H4 (cell line): ENCODE measurements at regions not wholly inside any gene's neighbourhood (a gene's known extent, or its start where the extent isn't known, plus 50 kb on each side); places are given as distances from the start of the nearest gene placed in this dataset.
A peak's percentile ranks its signal among the peaks of the same experiment; 100 is the strongest.

Experiments used
- DNase-seq: peaks from one replicate; pipeline ENCODE4 v3.0.0-alpha.2; 2015; ENCODE audit warnings: low spot score

- DNase-seq, result no peak
Observed at GRCh38 chr2:55973673-55974072, 50.1 kb upstream of the EFEMP1 start.

DNA sequence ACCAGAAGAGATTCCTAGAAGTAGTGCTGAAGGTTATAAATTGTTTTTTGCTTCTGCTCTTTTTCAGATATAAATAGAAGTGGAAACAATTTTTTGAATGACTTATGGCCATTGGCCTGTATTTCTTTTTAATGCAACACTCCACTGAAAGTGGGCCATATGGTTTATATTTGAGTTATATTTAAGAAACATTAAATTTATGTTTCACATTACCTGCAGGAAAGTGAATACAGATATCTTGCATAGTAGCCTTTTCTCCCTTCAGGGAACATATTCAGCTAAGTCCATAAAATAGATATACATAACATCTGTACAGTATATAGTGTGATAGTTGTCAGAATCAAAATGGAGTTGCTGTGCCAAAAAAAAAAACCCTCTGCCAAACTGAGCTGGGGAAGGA, 53.1 kb upstream of the EFEMP1 start:
- no peak for DNase-seq

DNA sequence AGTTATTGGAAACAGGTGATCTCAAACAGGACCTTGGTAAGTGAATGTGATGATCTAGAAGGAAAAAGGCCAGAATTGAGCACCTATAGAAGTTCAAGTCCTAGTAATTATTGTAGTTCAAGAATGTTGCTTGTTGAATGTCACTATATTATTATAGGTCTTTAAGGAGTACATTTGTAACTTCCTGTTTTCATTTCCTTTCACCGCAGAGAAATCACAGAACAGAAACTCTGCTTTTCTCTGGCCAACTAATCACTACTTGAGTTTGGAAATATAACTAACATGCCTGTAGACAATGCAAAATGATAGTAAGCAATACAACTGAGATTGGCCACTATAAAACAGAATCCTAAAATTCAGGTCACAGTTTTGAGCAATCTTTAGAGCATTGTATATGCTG, 61.8 kb upstream of the EFEMP1 start:
- DNase-seq, result no peak

DNA sequence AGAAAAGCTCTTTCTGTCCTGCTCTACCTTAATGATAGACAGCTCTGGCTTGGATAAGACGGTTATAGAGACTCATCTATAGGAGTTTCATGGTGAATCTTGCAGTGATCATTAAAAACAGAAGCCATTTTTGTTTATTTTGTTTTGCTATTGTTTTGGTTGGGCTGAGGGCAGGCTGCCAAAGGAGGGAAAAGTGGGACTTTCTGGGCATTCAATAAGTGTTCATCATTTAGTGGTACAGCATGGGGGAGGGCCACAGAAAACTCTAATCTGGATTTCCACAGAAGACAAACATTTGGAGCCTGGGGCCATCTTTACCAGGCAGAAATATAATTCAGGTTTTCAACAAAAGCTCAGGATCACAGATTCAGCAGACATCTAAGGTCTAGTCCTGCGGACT, 62.4 kb upstream of the EFEMP1 start:
- DNase-seq, result no peak

DNA sequence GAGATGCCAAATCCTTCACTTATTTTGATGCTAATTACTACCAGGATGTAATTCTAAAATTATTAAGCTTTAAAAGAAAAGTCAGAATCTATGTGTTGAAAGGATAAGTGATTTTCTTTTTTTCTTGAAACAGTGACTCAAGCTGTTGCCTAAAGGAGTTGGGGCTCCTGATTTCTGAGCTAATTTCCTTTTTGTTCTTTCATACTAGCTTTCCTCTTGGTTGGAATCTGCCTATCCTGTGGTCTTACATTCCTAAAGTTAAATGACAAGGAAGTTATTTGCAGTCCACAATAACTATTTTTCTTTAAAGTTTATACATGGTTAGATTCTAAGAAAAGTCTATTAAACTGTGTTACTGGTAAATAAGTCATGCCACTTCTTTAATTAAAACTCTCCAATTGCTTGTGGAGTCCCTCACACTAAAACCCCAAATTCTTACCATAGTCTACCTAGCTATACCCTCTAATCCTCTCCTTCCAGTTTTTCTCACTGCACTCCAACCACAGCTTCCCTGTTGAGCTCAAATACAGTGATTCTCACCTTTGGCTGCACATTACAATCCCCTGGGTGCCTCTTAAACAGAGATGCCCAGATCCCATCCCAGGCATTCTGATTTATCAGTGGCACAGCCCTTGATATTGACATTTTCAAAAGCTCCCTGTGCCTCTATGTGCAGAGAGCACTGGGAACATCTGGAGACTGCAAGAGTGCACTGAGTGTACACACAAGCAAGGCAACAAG, 63.3 kb upstream of the EFEMP1 start:
- no peak for DNase-seq

DNA sequence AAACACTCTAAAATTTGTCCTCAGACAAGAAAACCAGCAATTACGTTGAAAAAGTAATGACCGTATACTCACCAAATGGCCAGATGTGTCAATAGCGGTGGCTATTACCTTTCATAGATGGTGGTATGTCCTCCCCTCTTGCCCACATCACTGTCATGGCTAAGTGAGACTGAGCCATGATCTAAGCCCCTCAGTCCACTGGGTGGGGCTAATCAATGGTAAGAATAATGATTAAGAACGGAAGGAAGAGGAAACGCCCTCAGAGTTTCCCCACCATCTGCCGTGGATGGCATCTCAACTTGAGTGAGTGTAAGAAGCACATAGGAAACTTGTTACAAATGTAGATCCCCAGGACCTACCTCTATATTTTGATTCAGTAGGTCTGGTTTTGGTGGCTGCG, 65.8 kb upstream of the EFEMP1 start:
- no peak for DNase-seq

- peak; percentile 88 for DNase-seq
Observed at GRCh38 chr2:55992455-55992854, 68.9 kb upstream of the EFEMP1 start.

DNA sequence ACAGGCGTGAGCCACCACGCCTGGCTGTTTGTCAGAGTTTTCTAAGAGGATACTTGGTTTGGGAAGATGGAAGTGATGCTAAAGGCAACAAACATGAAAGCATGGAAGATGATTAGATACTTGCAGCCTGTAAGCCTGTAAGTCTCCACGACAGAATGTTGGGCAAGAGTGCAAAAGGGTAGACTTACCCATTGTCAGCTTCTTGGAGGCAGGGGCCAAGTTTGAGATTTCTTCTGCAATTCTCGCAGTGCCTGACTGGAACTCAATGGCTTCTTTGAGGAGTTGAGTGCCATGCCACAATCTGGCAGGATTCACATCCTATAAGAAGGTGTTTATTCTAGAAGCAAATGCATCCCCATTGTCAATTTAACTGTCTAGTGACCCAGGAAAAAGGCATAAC, 70.1 kb upstream of the EFEMP1 start:
- DNase-seq, result no peak

DNA sequence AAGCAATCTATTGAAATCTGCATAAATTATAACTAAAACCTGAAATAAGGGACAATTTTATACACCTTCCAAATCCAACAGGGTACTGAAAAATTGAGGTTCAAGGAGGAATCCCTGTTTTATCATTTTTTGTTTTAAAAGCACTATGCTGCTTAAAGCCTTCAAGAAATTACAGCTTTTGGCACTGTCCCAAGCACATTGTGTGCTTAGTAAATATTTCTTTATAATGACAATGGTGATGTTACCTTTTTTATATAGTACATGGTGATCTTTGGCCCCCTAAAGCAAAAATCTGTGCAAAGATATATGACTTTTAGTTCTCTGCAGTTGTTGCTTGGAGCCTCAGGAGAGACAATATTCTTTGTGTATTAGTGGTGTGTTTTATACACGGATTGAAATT, 71.6 kb upstream of the EFEMP1 start:
- DNase-seq, result no peak

DNA sequence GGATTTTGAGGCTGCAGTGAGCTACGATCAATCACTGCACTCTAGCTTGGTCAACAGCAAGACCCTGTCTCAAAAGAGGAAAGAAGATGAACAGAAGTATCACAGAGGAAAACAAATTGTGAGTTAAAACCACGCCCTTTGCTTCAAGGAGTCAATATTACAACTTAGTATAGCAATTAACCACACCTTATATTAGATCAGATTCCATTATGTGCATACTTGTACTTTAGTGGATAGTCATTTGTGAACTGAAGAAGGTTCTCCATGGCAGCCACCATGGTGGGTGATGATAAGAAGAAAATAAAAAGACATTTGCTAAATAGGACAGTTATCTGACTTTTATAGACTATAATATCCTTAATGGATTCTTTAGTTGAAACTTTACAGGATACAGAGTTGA, 72.3 kb upstream of the EFEMP1 start:
- DNase-seq, result no peak

DNA sequence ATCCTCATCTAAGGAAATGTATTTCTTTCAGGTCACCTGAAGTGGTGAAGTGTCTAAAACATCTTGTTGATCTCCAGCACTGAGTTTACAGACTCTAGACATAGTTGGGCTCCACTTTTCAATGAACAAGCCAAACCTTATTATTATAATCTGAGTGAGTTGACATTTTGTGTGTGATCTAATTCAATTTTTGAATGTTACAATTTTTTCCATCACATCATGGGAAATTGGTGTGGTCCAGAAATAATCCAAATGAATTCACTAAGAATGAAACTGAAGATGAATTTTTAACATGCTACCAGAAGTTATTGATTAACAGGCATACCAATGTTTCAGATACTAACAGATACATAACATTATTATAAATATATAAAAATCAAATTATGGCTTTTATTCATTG, 75.6 kb upstream of the EFEMP1 start:
- DNase-seq, result no peak

DNA sequence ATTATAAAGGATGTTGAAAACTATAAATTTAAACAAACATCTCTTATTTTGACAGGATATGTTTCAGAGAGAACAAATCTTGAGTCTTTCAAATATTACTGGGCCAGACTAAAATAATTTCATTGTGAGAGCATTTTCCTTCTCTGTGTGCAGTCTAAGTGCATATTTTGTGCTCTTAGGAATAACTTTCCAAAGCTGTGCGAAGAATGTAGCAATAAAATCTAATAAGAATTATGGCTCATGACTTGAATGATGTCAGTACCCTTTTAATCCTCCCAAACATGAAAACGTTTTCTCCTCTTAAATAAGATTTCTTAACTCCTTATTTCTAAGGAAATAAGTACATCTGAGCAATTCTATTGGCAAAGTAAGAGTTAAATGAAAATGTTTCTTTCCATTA, 76.2 kb upstream of the EFEMP1 start:
- no peak for DNase-seq

- no peak for DNase-seq
Observed at GRCh38 chr2:56001947-56002346, 78.4 kb upstream of the EFEMP1 start.

- DNase-seq, result peak; percentile 48
Observed at GRCh38 chr2:56008661-56009431, 85.3 kb upstream of the EFEMP1 start.

- DNase-seq, result peak; percentile 21
Observed at GRCh38 chr2:56009758-56010458, 86.3 kb upstream of the EFEMP1 start.

DNA sequence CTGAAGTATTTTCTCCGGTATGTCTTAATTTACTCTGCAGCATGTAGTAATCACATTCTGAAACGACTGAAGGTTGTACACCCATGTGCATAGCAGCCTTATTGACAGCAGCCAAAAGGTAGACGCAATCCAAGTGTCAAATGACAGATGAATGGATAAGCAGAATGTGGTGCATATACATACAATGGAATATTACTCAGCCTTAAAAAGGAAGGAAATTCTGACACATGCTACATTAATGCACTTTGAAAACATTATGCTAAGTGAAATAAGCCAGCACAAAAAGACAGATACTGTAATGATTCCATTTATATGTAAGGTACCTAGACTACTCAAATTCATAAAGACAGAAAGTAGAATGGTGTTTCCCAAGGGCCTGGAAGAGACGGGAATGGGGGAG, 88.0 kb upstream of the EFEMP1 start:
- no peak for DNase-seq

DNA sequence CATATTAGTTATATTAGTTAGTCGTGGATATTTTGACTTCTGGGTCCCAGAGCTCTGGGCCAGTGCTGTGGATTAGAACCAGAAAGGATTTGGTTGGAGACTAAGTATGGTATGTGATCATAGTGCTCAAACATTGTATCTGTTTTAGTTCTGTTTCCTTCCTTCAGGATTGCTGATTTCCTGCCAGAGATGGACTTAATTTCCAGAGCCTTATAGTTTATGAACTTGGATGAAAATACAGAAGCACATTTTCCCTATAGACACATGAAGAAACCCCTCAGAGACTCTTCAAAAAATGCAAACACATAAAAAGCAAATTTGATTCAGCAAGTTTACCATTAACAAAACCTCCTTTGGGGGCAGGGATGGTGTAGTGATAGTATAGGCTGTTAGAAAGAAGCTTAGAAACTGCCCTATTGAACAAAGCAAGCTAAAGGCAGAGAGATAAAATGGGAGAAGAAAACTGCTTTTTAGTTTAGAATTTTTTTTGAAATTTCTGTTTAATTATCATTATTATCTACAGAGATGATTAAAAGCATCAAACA, 88.7 kb upstream of the EFEMP1 start:
- DNase-seq, result no peak

DNA sequence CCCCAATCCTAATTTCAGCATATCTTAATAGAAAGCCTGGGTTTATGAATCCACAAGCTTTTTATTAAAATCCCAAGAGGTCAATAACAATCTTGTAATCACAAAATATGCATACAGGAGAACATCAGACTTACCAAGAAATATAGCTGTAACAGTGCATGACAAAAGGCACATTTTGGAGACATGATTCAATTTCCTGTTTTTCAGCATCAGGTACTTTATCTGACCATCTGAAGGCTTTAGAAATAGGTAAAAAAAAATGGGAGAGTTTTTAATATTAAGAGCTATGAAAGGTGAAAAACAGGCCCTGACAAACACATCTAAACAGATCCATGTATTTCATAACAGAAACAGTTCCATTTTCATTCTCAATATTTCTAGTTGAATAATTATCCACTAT, 89.9 kb upstream of the EFEMP1 start:
- no peak for DNase-seq

DNA sequence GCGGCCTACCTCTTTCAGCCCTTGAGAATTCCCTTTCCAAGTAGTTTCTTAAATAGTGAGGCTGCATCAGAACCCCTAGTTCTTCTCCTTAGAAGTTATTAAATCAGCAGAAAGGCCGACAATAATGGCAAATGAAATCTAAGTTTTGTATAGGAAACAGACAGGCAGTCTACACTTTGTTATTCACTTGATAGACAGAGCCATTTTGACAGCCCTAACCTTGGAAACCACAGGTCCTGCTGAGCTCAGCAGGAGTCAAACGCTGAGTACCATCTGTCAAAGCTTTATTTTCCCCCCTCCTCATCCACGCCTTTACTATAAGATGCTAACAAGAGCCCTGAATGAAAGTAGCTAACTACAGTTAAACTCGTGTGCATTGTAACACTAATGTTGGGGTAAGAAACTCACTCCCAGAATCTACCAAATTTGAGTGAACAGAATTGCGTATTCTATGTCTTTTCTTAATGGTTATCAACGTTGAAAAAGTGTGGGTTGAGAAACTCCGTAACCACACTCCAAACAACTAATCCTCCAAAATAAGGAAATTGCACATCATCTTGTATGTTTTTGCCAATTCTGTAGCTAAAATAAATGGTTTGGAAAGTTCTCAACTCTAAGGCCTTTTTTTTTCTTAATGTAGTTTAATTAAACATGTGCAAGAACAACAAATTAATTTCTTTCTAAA, 90.6 kb upstream of the EFEMP1 start:
- DNase-seq, result no peak

DNA sequence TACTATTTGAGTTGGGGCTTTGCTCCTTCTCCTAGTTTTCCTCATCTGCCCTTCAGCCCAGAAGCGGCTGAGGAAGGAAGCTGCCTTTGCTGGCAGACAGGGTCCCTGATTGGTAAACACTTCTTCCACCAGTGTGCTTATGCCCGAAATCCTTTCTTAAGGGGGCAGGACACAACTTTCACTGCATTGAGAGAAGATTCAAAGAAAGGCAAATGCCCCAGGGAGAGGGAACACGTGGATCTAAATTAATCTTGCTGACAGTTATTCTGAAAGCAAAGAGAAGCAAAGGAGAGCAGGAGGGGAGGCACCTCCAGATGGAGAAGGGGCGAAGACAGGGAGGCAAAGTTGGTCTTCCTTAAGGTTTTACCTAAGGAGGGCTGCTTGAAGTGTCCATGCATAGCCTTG, 92.1 kb upstream of the EFEMP1 start:
- no peak for DNase-seq

DNA sequence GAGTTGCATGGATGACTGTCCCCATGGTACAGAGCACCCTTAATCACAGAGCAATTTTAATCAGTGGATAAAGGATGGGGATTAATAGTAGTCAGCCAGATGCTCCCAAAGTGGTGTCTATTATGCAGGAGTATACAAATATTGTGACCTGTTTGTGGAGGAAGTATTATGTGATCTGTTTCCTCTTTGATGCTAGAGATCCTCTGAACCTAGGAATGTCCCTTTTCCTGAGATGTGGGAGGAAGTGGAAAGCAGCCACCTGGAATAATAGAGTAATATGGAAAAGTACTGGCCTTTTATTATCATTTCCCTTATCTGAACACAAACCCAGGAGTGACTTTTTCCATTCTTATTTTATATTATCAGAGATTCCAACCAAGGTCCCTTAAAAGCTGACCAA, 94.2 kb upstream of the EFEMP1 start:
- DNase-seq, result no peak

- no peak for DNase-seq
Observed at GRCh38 chr2:56018267-56018666, 94.7 kb upstream of the EFEMP1 start.
